Fibroblast of skin of scalp (primary cell): ENCODE measurements at regions not wholly inside any gene's neighbourhood (a gene's known extent, or its start where the extent isn't known, plus 50 kb on each side); places are given as distances from the start of the nearest gene placed in this dataset.

Experiments used
- DNase-seq: peaks from one replicate; pipeline ENCODE4 v3.0.0-alpha.2; 2013

- no peak for DNase-seq
These were observed 65.7 kb downstream of the IL21 start for GRCh38 chr4:122555216-122555615.

GRCh38 chr4:122553432-122553831, 67.4 kb downstream of the IL21 start:
- DNase-seq = no peak

GRCh38 chr4:122552898-122553297, 68.0 kb downstream of the IL21 start:
- no peak for DNase-seq

- DNase-seq = no peak
These were observed 71.8 kb downstream of the IL21 start for GRCh38 chr4:122548886-122549630.

- DNase-seq = peak; percentile 52
These were observed 72.4 kb downstream of the IL21 start for GRCh38 chr4:122548452-122548851.

- peak; percentile 9 for DNase-seq
These were observed 78.2 kb downstream of the IL21 start for GRCh38 chr4:122542411-122543236.

GRCh38 chr4:122541996-122542395, 78.9 kb downstream of the IL21 start:
- no peak for DNase-seq

GRCh38 chr4:122540838-122541237, 80.0 kb downstream of the IL21 start:
- DNase-seq = no peak

- no peak for DNase-seq
These were observed 80.9 kb downstream of the IL21 start for GRCh38 chr4:122539861-122540465.

GRCh38 chr4:122537388-122538135, 81.0 kb upstream of the IL2 start:
- no peak for DNase-seq

GRCh38 chr4:122536001-122536400, 79.5 kb upstream of the IL2 start:
- DNase-seq = peak; percentile 31

GRCh38 chr4:122534776-122535175, 78.3 kb upstream of the IL2 start:
- DNase-seq = peak; percentile 5

- no peak for DNase-seq
These were observed 77.3 kb upstream of the IL2 start for GRCh38 chr4:122533841-122534240.

GRCh38 chr4:122532766-122533165, 76.2 kb upstream of the IL2 start:
- DNase-seq = no peak

GRCh38 chr4:122531514-122531913, 75.0 kb upstream of the IL2 start:
- no peak for DNase-seq

- no peak for DNase-seq
These were observed 74.5 kb upstream of the IL2 start for GRCh38 chr4:122531038-122531437.

GRCh38 chr4:122528879-122529278, 72.4 kb upstream of the IL2 start:
- DNase-seq = no peak

- DNase-seq = no peak
These were observed 69.3 kb upstream of the IL2 start for GRCh38 chr4:122525865-122526264.

GRCh38 chr4:122524176-122524575, 67.7 kb upstream of the IL2 start:
- DNase-seq = no peak

- DNase-seq = no peak
These were observed 66.4 kb upstream of the IL2 start for GRCh38 chr4:122522944-122523343.

GRCh38 chr4:122517345-122517744, 60.8 kb upstream of the IL2 start:
- no peak for DNase-seq

GRCh38 chr4:122516376-122516775, 59.9 kb upstream of the IL2 start:
- no peak for DNase-seq

GRCh38 chr4:122514671-122515070, 58.1 kb upstream of the IL2 start:
- DNase-seq = no peak
